AG08395 (cell line): ENCODE measurements at regions not wholly inside any gene's neighbourhood (a gene's known extent, or its start where the extent isn't known, plus 50 kb on each side); places are given as distances from the start of the nearest gene placed in this dataset.
A peak's percentile ranks its signal among the peaks of the same experiment; 100 is the strongest.

Experiments
- DNase-seq: peaks from one replicate; pipeline ENCODE4 v3.0.0; 2012; ENCODE audit warnings: mixed read lengths, low spot score

DNA sequence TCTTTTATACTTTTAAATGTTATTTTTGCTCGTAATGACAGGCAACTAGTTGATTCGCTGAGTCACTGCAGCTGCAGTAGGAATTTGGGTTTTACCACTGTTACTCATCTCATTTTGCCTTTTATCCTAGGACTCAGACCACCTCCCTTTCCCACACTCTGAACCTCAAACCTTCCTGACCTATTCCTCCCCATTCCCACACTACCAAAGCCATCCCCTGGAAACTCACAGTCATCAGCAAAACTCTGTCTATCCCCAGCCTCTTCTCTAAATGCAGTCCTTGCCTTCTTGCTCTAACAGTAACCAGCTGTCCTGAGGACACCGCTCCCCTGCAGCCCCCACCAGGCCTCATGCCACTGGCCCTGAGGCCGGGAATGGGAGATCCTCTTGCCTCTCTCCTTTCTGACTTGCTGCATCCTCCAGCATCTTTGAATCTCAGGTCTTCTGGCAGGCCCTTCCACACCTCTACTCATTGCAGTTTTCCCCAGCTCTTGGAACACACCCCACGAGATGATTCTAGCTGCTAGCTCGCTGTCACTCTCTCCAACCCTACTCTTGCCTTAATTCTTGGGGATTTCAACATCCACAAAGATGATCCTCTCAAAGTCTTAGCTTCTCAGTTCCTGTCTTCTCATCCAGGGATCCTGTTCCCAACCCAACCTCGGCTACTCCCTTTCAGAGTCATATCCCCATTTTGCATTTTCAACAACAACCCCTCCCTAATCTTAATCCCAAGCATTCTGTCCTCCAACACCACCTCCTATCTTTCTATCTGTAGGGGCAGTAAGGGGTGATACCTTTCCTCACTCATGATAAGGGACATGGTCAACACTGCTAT lies 55.9 kb upstream of the C3orf80 start:
- DNase-seq: peak; percentile 92

DNA sequence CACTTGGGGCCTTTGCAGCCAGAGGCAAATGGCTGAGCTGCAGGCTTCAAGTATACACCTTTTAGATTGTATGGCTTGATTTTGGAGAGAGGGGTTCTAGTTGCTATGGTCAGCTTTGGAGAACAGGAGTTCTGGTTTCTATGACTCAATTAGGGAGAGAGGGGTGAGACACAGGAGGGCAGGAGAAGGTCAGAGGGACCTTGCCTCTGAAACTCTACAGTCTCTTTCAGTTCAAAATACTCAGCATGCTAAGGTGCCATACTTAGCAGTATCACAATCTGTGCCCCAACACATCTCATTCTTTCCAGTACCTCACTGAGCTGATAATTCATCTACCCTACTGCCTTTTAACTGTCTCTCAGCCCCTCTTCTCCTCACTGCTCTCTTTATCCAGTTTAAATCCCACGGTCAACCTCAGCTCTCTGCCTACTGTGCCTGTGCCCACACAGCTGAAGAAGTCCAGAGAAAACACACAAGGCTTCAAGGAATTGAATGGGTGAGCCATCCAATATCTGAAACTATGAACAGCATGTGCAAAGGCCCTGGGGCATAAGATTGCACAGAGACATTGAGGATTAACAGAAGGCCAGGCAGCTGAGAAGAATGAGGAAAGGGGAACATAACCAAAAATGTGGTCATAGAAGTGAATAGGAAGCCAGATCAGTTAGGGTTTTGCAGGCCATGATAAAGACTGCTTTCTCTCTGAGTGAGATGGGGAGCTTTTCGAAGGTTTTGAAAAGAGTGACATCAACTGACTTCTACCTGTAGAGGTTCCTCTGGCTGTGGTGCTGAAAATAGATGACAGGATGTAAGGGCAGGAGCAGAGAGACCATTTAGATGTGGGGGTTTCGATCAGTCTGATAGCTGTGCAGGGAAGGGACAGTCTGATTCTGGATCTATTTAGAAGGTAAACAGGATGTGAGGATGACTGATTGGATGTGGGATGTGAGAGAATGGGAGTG lies 54.5 kb upstream of the C3orf80 start:
- DNase-seq: no peak

DNA sequence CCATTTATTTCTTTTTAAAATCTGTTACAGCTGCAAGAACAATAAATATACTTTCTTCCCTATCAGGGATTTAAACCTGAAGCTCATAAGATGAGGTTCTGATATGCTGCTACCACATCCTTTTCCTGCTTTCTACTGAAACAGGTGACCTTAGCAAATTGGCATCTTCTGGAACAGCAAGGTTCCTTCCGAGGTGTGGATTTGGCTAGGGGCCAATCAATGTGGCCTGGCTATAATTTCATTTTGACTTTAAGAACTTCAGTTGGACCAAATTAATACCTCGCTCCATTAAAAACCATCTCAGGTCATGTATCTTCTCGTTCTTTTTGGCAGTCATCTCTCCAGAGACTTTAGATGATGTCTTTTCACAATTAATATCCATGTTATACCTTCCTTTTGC lies 53.4 kb upstream of the C3orf80 start:
- DNase-seq: no peak

DNA sequence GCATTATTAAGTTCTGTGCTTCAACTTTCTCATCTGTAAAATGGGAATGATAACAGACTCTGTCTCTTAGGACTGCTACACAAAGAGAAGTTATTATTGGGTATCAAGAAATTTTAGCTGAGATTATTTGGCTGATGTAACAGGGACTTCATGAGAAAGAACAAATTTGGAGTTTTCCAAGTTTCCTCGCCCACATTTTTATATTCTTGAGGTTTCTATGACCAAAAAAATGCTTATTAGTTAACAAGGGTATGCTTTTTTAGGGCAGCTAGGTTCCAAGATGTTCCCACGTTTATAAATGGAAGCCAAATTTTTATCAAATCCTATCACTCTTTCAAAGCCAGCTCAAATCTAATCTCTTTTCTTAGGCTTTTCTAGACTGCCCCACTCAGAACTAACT lies 50.6 kb upstream of the C3orf80 start:
- DNase-seq: no peak
